GM12874 (cell line): ENCODE measurements at regions not wholly inside any gene's neighbourhood (a gene's known extent, or its start where the extent isn't known, plus 50 kb on each side); places are given as distances from the start of the nearest gene placed in this dataset.

ENCODE experiments used
- TF ChIP-seq, protein P1 (sequence below): IDR thresholded peaks from 2 replicates; pipeline ENCODE4 v1.5.1; 2011; ENCODE audit warnings: low read depth, mild to moderate bottlenecking, control low read depth, low read length, moderate library complexity; ENCODE audit not compliant: insufficient read depth

DNA sequence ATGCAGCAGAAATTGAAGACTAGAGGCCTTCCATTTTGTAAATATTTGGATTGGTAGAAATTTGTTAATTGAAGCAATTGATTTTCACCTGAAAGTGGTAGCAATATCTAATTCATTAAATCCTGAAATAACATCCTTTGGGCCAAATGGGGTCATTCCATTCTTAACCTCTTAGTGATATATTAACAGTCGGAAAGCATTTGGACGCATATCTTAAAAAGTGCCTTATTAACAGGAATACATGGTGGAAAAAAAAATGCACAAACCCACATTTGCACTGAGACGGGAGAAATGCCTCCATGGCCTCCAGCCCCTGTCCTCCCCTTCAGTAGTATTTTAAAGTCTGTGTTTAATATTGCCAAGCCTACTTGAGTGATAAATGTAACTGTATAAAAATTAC is 205.5 kb downstream of the TFAP2B start:
- TF ChIP-seq, protein P1, sequence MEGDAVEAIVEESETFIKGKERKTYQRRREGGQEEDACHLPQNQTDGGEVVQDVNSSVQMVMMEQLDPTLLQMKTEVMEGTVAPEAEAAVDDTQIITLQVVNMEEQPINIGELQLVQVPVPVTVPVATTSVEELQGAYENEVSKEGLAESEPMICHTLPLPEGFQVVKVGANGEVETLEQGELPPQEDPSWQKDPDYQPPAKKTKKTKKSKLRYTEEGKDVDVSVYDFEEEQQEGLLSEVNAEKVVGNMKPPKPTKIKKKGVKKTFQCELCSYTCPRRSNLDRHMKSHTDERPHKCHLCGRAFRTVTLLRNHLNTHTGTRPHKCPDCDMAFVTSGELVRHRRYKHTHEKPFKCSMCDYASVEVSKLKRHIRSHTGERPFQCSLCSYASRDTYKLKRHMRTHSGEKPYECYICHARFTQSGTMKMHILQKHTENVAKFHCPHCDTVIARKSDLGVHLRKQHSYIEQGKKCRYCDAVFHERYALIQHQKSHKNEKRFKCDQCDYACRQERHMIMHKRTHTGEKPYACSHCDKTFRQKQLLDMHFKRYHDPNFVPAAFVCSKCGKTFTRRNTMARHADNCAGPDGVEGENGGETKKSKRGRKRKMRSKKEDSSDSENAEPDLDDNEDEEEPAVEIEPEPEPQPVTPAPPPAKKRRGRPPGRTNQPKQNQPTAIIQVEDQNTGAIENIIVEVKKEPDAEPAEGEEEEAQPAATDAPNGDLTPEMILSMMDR: no peak

DNA sequence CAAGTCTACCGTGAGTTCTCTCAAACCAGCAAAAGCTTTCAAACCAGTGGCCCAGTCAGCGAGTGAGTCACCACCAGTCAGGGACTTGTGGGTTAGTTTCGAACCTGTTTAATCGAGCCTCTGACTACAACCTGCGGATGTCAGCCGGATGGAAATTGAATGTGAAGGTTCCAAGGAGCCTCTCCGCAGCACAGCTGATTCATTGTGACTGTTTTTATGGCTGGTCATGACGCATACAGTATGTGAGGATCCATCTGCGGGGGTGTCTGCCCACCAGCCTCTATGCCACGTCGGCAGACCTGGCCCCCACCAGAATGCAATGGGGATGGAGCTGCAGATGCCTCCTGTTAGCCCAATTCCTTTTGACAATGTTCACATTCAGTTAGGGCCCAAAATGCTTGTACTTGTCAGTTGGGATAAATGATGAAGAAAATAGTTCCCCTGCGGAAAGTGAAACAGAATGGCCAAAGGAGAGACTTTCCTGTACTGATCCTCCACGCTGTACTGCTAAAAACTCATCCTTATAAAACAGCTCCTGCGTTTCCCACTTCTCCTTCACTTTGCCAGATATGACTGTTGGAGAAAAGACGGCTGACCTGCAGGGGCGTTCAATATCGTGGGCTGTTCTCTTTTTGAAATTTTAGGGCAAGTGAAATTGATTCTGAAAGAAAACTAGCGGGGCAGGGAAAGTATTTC is 206.6 kb downstream of the TFAP2B start:
- TF ChIP-seq, protein P1: no peak

DNA sequence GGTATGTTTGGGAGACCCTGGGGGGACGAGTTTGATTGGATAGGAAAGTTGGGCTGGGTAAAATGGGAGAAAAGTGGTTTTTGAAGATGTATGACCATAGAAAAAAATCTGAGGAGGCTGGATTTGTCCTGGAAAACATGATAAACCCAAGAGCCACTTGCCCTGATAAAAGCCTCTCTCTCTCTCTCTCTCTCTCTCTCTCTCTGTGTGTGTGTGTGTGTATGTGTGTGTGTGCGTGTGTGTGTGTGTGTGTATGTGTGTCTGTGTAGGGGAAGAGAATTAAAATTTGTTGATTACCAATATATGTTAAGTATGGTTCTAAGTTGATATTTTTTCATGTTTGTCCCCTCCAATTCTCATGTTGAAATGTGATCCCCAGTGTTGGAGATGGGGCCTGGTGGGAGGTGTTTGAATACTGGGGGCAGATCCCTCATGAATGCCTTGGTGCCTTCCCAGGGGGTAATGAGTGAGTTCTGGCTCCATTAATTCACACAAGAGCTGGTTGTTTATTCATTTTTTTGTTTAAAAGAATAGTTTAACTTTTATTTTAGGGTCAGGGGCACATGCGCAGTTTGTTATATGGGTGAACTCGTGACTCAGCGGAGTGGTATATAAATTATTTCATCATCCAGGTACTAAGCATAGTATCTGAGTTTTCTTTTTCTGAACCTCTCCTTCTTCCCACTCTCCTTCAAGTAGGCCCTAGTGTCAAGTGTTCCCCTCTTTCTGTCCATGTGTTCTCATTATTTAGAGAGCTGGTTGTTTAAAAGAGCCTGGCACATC is 208.8 kb downstream of the TFAP2B start:
- TF ChIP-seq, protein P1: no peak

- TF ChIP-seq, protein P1: no peak
Measured at GRCh38 chr6:51028276-51028675, 209.6 kb downstream of the TFAP2B start.

- TF ChIP-seq, protein P1: no peak
Measured at GRCh38 chr6:51029561-51029960, 210.9 kb downstream of the TFAP2B start.

- TF ChIP-seq, protein P1: no peak
Measured at GRCh38 chr6:51045548-51045947, 226.9 kb downstream of the TFAP2B start.

DNA sequence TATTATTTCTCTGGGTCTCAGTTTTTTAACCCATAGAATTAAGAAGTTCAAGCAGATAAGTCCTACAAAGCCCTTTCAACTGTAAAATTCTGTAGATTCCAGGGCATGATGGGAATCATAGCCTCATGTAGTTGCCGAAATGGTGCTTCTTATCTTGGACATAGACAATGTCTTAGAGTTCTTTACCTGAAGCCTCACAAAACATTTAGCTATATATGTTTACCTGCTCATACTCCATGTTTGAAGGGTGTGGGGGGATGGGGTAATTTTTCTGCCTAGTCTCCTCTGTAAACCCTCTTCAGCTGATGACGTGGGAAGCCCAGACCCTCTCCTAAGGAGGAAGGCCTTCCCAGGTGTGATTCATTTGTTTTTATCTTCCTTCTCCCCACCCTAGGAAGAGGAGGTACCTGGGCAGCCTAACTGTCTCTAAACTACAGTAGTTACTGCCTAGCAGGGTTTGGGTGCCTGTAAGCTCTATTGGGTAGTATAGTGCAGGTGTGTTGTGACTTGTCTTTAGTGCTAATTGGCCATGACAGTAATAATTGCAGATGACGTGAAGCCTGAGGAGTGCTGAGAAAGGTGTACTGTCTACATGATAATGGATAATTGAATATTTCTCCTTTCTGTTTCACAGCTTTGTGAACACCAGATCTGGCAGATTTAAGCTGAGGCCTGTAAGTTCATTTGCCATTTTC is 230.8 kb downstream of the TFAP2B start:
- TF ChIP-seq, protein P1: no peak
